ENCODE measurements at regions not wholly inside any gene's neighbourhood (a gene's known extent, or its start where the extent isn't known, plus 50 kb on each side); places are given as distances from the start of the nearest gene placed in this dataset.

DNA sequence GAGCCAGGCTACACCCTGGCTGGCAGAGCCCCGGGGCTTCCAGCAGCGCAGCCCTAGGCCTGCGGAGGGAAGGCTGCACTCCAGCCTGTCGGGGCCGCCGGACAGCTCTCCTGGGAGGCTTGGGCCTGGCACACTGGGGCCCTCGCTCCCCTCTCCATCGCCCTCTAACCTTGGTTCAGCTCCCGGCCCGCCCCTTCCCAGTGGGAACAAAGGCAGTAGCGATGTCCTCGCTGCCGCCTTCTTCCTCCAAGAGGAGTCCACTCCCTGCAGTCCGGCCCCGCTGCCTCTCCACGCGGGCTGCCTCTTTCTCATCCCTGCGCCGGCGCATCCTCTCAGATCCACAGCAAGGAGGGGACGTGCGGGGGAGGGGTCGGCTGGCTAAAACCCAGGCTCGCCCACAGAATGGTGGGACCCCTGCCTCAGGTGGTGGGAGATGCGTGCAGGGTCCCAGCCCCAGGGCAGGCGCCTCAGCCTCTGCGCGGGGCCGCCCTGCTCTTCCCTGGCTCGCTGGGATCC lies 138.1 kb downstream of the TWIST2 start:
- Histone ChIP-seq H3K4me1 (no peaks in the 10 kb centered on the region), H3K27ac (no peak overlapping the region), H3K27me3 (no peaks in the 10 kb centered on the region), H3K9me3 (no peaks in the 10 kb centered on the region), H3K4me3 (replicated peaks in 1 of 3) (no peak overlapping the region), H3K36me3 (no peaks in the 10 kb centered on the region)
- intact Hi-C loops (cut with DNase I): no loop called here
- DNase-seq: no peak
- TF ChIP-seq, protein P1, sequence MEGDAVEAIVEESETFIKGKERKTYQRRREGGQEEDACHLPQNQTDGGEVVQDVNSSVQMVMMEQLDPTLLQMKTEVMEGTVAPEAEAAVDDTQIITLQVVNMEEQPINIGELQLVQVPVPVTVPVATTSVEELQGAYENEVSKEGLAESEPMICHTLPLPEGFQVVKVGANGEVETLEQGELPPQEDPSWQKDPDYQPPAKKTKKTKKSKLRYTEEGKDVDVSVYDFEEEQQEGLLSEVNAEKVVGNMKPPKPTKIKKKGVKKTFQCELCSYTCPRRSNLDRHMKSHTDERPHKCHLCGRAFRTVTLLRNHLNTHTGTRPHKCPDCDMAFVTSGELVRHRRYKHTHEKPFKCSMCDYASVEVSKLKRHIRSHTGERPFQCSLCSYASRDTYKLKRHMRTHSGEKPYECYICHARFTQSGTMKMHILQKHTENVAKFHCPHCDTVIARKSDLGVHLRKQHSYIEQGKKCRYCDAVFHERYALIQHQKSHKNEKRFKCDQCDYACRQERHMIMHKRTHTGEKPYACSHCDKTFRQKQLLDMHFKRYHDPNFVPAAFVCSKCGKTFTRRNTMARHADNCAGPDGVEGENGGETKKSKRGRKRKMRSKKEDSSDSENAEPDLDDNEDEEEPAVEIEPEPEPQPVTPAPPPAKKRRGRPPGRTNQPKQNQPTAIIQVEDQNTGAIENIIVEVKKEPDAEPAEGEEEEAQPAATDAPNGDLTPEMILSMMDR (IDR thresholded peaks at IDR 0.05): no peak
- TF ChIP-seq POLR2A (IDR thresholded peaks at IDR 0.05): no peak
- WGBS, 2 donors: 67 to 88% methylated on average over 22 to 27 of the region's 30 CpGs

DNA sequence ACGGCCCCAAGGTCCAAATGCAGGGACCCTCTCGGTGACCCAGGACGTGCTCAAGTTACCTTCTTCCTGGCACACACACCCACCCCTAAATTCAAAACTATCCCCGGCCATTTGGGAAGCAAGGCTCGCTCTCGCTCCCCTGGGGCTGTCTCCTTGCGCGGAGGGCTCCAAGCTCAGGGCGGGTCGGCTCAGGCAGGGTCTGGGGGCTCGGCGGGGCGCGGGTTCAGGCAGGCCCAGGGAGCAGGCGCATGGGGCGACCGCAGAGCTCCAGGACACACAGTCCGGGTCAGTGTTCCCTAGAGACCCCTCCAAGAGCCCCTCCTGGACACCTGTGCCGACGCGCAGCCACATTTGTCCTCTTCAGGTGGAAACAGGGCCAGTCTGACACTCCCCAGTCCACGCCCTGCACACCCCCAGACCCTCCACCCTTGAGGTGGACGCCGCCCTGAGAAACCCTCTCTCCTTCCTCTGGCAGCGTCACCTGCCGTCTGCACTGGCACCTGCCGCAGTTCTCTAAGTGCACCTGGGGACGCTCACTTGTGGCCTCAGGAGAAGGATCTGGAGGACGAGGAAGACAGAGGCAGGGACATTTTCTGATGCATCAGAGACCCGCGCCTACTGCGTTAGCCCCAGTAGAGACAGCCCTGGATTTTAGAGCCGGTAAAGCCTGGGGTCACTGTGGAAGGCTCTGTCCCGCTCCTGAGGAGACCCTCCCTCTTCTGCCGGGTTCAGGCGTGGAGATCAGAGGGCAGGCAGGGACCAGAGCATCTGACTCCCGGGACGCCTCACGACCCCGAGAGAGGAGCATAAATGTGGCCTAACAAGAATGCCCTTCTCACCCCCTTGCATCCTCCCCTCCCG lies 138.8 kb downstream of the TWIST2 start:
- Histone ChIP-seq H3K4me3 (replicated peaks in 1 of 3) (no peak overlapping the region), H3K4me1 (no peaks in the 10 kb centered on the region), H3K9me3 (no peaks in the 10 kb centered on the region), H3K36me3 (no peaks in the 10 kb centered on the region), H3K27ac (no peak overlapping the region), H3K27me3 (no peaks in the 10 kb centered on the region)
- no peak for DNase-seq
- intact Hi-C loops (cut with DNase I): no loop called here
- TF ChIP-seq, protein P1 (IDR thresholded peaks at IDR 0.05): no peak
- TF ChIP-seq POLR2A (IDR thresholded peaks at IDR 0.05): no peak
- WGBS, 2 donors: 83 to 90% methylated on average over 29 to 38 of the region's 41 CpGs

DNA sequence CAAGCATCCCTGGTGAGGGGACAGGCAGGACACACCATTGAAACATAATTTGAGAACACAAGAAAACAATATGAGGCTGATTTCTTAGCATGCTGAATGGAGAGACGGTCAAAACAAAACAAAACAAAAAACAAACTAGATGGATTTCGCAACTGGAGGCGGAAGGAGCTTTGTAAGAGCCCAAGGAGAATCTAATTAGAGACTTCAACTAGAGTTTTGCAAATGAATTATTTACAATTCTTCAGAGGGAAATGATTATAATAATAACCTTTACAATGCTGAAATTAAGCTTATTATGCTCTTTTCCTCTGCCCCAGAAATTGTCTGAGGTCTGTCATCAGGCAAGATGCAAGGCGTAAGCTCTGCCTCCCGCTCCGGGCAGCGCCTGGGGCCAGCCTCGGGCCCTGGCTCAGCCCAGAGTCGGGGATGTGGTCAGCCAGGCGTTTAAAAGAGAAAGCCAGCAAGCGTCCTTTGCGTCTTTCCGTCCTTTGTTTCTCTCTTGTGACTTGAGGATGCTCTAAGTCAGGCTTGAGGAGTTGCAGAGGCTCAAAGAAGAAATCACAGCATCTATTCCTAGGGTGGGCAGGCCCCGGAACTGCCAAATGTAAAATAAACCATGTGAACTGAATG lies 139.6 kb downstream of the TWIST2 start:
- Histone ChIP-seq H3K27ac (no peak overlapping the region), H3K27me3 (no peaks in the 10 kb centered on the region), H3K36me3 (no peaks in the 10 kb centered on the region), H3K9me3 (no peaks in the 10 kb centered on the region), H3K4me3 (replicated peaks in 1 of 3) (no peak overlapping the region), H3K4me1 (no peaks in the 10 kb centered on the region)
- intact Hi-C loops (cut with DNase I): no loop called here
- WGBS, 2 donors: 51 to 56% methylated on average over 14 of the region's 14 CpGs
- TF ChIP-seq POLR2A (IDR thresholded peaks at IDR 0.05): no peak
- TF ChIP-seq, protein P1 (IDR thresholded peaks at IDR 0.05): no peak
- DNase-seq: no peak

DNA sequence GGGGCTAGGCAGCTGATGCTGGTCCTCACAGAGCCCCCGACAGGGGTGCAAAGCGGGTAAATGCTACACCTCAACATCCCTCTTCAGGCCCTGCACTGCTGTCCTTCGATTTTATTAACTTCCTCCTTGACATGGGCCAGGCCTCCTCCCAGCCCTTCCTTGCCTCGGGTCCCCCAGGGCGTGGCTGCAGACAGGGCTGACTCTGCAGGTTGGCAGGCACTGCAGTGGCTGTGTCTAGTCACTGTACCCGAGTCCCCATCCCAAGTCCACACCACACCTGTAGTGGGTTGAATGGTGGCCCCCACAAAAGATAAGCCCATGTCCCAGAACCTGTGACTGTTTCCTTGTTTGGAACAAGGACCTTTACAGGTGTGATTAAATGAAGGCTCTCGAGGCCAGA lies 140.2 kb downstream of the TWIST2 start:
- TF ChIP-seq POLR2A (IDR thresholded peaks at IDR 0.05): no peak
- TF ChIP-seq, protein P1 (IDR thresholded peaks at IDR 0.05): no peak
- DNase-seq: no peak
- no peaks in the 10 kb centered on the region for H3K9me3 ChIP-seq
- no peak overlapping the region for H3K27ac ChIP-seq
- H3K36me3 ChIP-seq: no peaks in the 10 kb centered on the region
- intact Hi-C loops (cut with DNase I): no loop called here
- 76 to 81% methylated on average over 7 of the region's 7 CpGs for WGBS, 2 donors
- H3K27me3 ChIP-seq: no peaks in the 10 kb centered on the region
- no peak overlapping the region for H3K4me3 ChIP-seq (replicated peaks in 1 of 3)
- H3K4me1 ChIP-seq: no peaks in the 10 kb centered on the region

DNA sequence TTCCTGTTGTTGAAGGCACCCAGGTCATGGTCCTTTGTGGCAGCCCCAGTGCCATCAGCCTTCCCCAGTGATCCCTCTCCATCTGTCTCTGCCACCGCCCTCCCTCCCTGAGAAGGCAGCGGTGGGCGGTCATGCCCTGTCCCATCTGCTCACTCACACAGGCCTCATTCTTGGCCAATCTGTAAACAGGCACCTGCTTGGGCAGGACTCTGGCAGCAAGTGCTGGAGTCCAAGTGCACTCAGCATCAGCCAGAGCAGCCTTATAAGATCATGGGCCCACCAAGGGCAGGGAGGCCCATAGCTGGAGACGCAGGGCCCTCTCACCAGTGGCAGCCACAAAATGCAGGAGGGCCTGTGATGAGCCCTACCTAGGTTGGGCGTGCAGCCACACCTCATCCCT lies 140.9 kb downstream of the TWIST2 start:
- intact Hi-C loops (cut with DNase I): no loop called here
- H3K9me3 ChIP-seq: no peaks in the 10 kb centered on the region
- H3K36me3 ChIP-seq: no peaks in the 10 kb centered on the region
- 83 to 100% methylated on average over 1 of the region's 5 CpGs for WGBS, 2 donors
- DNase-seq: no peak
- no peaks in the 10 kb centered on the region for H3K27me3 ChIP-seq
- H3K27ac ChIP-seq: no peak overlapping the region
- no peak overlapping the region for H3K4me3 ChIP-seq (replicated peaks in 1 of 3)
- H3K4me1 ChIP-seq: no peaks in the 10 kb centered on the region
- no peak for TF ChIP-seq POLR2A (IDR thresholded peaks at IDR 0.05)
- TF ChIP-seq, protein P1 (IDR thresholded peaks at IDR 0.05): no peak
